DND-41 (cell line): ENCODE measurements at regions not wholly inside any gene's neighbourhood (a gene's known extent, or its start where the extent isn't known, plus 50 kb on each side); places are given as distances from the start of the nearest gene placed in this dataset.

Experiments
- EZH2 ChIP-seq: IDR thresholded peaks from 3 replicates; pipeline ENCODE4 v1.6.1; 2012; ENCODE audit warnings: borderline replicate concordance, low read depth, mild to moderate bottlenecking, moderate library complexity, low read length, inconsistent platforms; ENCODE audit not compliant: severe bottlenecking
- TF ChIP-seq, protein P1 (sequence below): IDR thresholded peaks from 2 replicates; pipeline ENCODE4 v1.5.1; 2012; ENCODE audit warnings: borderline replicate concordance, low read length, moderate library complexity, mild to moderate bottlenecking; ENCODE audit not compliant: poor library complexity, severe bottlenecking; ENCODE audit errors: extremely low read depth

DNA sequence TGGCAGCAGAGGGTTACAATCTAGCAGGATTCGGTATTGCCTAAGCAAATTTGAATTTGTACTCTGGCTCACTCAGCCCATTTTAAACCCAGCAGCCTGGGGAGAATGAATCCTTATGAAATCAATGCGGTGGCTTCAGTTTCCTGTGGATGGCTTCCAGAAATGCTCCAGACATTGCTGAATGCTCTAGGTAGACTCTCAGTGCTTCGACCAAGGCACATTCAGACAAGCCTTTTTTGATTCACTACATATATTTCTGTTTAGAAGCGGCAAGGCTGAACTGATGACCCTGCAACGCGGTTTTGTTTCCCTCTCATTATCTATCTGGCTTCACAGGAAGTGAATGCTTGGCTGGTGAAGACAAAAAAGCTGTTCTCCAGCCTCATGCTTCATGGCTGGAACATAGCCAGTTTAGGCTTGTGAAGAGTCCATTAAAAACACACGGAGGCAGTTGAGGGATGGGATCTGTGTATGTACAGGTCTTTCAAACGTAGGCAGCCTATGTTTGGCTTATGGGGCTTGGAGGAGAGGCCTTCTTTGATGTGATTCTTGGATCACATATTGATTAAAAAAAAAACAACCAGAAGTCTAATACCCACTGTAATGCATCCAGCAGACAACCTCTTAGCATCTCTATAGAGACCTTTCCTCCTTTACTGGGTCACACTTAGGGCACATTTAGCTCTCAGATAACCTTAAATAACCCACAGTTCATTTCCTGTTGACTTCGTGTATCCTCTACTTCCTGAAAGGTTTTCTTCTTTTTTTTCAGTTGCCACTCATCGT is 400.2 kb upstream of the TBL1XR1 start:
- TF ChIP-seq, protein P1, sequence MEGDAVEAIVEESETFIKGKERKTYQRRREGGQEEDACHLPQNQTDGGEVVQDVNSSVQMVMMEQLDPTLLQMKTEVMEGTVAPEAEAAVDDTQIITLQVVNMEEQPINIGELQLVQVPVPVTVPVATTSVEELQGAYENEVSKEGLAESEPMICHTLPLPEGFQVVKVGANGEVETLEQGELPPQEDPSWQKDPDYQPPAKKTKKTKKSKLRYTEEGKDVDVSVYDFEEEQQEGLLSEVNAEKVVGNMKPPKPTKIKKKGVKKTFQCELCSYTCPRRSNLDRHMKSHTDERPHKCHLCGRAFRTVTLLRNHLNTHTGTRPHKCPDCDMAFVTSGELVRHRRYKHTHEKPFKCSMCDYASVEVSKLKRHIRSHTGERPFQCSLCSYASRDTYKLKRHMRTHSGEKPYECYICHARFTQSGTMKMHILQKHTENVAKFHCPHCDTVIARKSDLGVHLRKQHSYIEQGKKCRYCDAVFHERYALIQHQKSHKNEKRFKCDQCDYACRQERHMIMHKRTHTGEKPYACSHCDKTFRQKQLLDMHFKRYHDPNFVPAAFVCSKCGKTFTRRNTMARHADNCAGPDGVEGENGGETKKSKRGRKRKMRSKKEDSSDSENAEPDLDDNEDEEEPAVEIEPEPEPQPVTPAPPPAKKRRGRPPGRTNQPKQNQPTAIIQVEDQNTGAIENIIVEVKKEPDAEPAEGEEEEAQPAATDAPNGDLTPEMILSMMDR, result no peak
- TF ChIP-seq EZH2, result no peak
